ENCODE measurements at regions not wholly inside any gene's neighbourhood (a gene's known extent, or its start where the extent isn't known, plus 50 kb on each side); places are given as distances from the start of the nearest gene placed in this dataset.
"Not testable (repeated sequence)": the region's sequence is repeated elsewhere in the genome, so short reads cannot be mapped to it uniquely, and the experiment has no call there.

DNA sequence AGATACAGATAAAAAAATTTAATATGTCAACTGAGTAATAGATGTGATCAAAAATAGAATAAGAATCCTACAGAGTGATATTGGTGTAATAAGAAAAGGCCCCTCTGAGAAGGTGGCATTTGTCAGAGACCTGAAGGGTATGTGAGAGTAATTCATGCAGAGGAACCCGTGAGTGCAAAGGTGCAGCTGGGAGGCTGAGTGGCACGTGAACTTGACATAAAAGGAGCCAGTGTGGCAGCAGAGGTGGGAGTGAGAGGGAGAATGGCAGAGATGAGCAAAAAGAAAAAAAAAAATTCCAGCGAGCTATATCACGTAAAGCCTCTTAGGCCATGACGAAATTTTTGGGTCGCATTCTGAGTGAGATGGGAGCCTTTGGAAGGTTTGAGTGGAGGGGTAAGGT lies 588.9 kb downstream of the KCTD12 start:
- H3K9me3 ChIP-seq (ENCODE audit: control insufficient read depth in 2 of 2, low read length in 2 of 2), result no peaks in the 10 kb centered on the region
- H3K27ac ChIP-seq (ENCODE audit: low read depth in 2 of 2, low read length in 2 of 2), result no peak overlapping the region
- H3K4me1 ChIP-seq (ENCODE audit: control insufficient read depth in 2 of 2, insufficient read depth in 2 of 2, low read length in 2 of 2), result no peaks in the 10 kb centered on the region
- no peak overlapping the region for H3K9ac ChIP-seq (ENCODE audit: low read depth in 1 of 2, low read length in 2 of 2)
- H3K4me3 ChIP-seq (ENCODE audit: low read length in 2 of 2), result no peak overlapping the region
- H3K36me3 ChIP-seq (ENCODE audit: control insufficient read depth in 2 of 2, insufficient read depth in 2 of 2, low read length in 2 of 2), result no peaks in the 10 kb centered on the region
- no peaks in the 10 kb centered on the region for H3K27me3 ChIP-seq (ENCODE audit: control insufficient read depth in 2 of 2, insufficient read depth in 2 of 2, low read length in 2 of 2)

DNA sequence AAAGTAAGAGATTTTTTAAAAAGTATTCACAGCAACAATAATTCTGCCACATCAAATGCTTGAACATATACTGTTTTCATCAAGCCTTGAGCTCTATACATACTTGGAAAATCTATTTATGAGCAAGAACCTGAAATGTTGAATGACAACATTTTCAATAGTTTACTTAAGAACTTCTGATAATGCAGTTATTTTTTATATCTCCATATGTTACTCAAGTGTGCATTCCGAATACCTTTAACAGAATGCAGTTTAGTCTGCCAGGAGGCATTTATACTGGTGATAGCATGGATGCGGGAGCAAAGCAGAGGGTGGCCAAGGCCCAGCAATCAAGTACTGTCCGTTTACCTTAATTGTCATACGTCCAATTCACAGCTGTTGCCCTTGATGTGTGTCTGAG lies 589.5 kb downstream of the KCTD12 start:
- H3K4me1 ChIP-seq (ENCODE audit: control insufficient read depth in 2 of 2, insufficient read depth in 2 of 2, low read length in 2 of 2), result no peaks in the 10 kb centered on the region
- no peaks in the 10 kb centered on the region for H3K9me3 ChIP-seq (ENCODE audit: control insufficient read depth in 2 of 2, low read length in 2 of 2)
- H3K9ac ChIP-seq (ENCODE audit: low read depth in 1 of 2, low read length in 2 of 2), result no peak overlapping the region
- no peak overlapping the region for H3K27ac ChIP-seq (ENCODE audit: low read depth in 2 of 2, low read length in 2 of 2)
- H3K27me3 ChIP-seq (ENCODE audit: control insufficient read depth in 2 of 2, insufficient read depth in 2 of 2, low read length in 2 of 2), result no peaks in the 10 kb centered on the region
- no peak overlapping the region for H3K4me3 ChIP-seq (ENCODE audit: low read length in 2 of 2)
- no peaks in the 10 kb centered on the region for H3K36me3 ChIP-seq (ENCODE audit: control insufficient read depth in 2 of 2, insufficient read depth in 2 of 2, low read length in 2 of 2)

DNA sequence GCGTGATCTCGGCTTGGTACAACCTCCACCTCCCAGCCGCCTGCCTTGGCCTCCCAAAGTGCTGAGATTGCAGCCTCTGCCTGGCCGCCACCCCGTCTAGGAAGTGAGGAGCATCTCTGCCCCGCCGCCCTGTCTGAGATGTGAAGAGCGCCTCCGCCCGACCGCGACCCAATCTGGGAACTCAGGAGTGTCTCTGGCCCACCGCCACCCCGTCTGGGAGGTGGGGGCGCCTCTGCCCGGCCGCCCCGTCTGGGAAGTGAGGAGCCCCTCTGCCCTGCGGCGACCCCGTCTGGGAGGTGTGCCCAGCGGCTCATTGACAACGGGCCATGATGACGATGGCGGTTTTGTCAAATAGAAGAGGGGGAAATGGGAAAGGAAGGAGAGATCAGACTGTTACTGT lies 591.2 kb downstream of the KCTD12 start:
- not testable (repeated sequence) for H3K27me3 ChIP-seq (ENCODE audit: control insufficient read depth in 2 of 2, insufficient read depth in 2 of 2, low read length in 2 of 2); H3K4me3 ChIP-seq (ENCODE audit: low read length in 2 of 2); H3K27ac ChIP-seq (ENCODE audit: low read depth in 2 of 2, low read length in 2 of 2); H3K9me3 ChIP-seq (ENCODE audit: control insufficient read depth in 2 of 2, low read length in 2 of 2); H3K4me1 ChIP-seq (ENCODE audit: control insufficient read depth in 2 of 2, insufficient read depth in 2 of 2, low read length in 2 of 2); H3K36me3 ChIP-seq (ENCODE audit: control insufficient read depth in 2 of 2, insufficient read depth in 2 of 2, low read length in 2 of 2); H3K9ac ChIP-seq (ENCODE audit: low read depth in 1 of 2, low read length in 2 of 2)

DNA sequence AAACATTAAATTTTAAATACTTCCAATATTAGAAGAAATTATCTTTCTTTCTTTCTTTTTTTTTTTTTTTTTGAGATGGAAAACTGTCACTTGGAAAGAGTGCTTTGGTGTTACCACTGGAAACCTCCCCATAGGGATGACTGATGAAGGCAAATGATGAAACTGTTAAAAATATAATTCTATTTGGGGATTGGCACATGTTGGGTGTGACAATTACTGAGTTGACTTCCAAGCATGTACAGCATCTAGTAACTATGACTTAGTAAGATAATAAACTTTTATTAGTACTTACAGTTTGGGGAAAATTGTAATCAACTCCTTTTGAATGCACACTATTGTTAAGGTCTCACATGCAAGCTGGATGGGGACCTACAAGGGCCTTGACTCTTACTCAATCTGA lies 592.5 kb downstream of the KCTD12 start:
- H3K27ac ChIP-seq (ENCODE audit: low read depth in 2 of 2, low read length in 2 of 2), result no peak overlapping the region
- H3K9ac ChIP-seq (ENCODE audit: low read depth in 1 of 2, low read length in 2 of 2), result no peak overlapping the region
- no peaks in the 10 kb centered on the region for H3K9me3 ChIP-seq (ENCODE audit: control insufficient read depth in 2 of 2, low read length in 2 of 2)
- H3K4me3 ChIP-seq (ENCODE audit: low read length in 2 of 2), result no peak overlapping the region
- H3K27me3 ChIP-seq (ENCODE audit: control insufficient read depth in 2 of 2, insufficient read depth in 2 of 2, low read length in 2 of 2), result no peaks in the 10 kb centered on the region
- no peaks in the 10 kb centered on the region for H3K4me1 ChIP-seq (ENCODE audit: control insufficient read depth in 2 of 2, insufficient read depth in 2 of 2, low read length in 2 of 2)
- H3K36me3 ChIP-seq (ENCODE audit: control insufficient read depth in 2 of 2, insufficient read depth in 2 of 2, low read length in 2 of 2), result no peaks in the 10 kb centered on the region

DNA sequence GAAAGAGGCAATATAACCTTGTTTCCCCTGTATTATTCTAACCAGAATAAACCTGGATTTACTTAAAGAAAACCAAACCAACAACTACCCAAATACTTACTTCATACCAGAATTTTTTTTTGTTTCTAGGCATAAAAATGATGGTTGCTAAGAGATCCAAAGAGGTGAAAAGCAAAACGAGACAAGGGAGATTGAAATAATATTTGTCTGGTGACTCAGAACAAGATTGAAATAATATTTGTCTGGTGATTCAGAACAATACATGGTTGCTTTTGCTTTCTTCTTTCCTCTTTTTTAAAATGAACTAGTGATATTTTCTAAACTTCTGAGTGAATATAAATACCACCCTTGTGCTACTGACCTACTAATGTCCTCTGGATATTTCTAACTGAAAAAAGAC lies 592.9 kb downstream of the KCTD12 start:
- no peak overlapping the region for H3K4me3 ChIP-seq (ENCODE audit: low read length in 2 of 2)
- H3K27ac ChIP-seq (ENCODE audit: low read depth in 2 of 2, low read length in 2 of 2), result no peak overlapping the region
- H3K36me3 ChIP-seq (ENCODE audit: control insufficient read depth in 2 of 2, insufficient read depth in 2 of 2, low read length in 2 of 2), result no peaks in the 10 kb centered on the region
- H3K9me3 ChIP-seq (ENCODE audit: control insufficient read depth in 2 of 2, low read length in 2 of 2), result no peaks in the 10 kb centered on the region
- H3K27me3 ChIP-seq (ENCODE audit: control insufficient read depth in 2 of 2, insufficient read depth in 2 of 2, low read length in 2 of 2), result no peaks in the 10 kb centered on the region
- no peak overlapping the region for H3K9ac ChIP-seq (ENCODE audit: low read depth in 1 of 2, low read length in 2 of 2)
- no peaks in the 10 kb centered on the region for H3K4me1 ChIP-seq (ENCODE audit: control insufficient read depth in 2 of 2, insufficient read depth in 2 of 2, low read length in 2 of 2)

DNA sequence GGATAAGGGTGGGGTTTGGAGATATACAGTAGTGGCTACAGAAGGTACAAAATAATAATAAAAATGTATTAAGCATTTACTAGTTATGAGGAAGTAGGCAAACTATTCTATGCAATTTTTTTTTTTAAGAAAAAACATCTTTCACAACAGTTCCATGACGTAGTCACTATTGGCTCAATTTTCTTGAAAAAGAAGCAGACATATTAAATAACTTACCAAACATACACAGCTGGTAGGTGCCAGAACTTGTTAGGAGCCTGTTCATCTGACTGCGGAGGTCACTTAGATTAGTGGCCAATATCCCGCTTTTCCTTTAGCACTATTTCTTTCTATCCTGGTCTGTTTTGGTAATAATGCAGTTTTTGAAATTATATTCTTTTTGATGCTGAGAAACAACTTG lies 593.5 kb downstream of the KCTD12 start:
- no peaks in the 10 kb centered on the region for H3K4me1 ChIP-seq (ENCODE audit: control insufficient read depth in 2 of 2, insufficient read depth in 2 of 2, low read length in 2 of 2)
- H3K9me3 ChIP-seq (ENCODE audit: control insufficient read depth in 2 of 2, low read length in 2 of 2), result no peaks in the 10 kb centered on the region
- no peak overlapping the region for H3K9ac ChIP-seq (ENCODE audit: low read depth in 1 of 2, low read length in 2 of 2)
- no peak overlapping the region for H3K27ac ChIP-seq (ENCODE audit: low read depth in 2 of 2, low read length in 2 of 2)
- H3K36me3 ChIP-seq (ENCODE audit: control insufficient read depth in 2 of 2, insufficient read depth in 2 of 2, low read length in 2 of 2), result no peaks in the 10 kb centered on the region
- H3K4me3 ChIP-seq (ENCODE audit: low read length in 2 of 2), result no peak overlapping the region
- no peaks in the 10 kb centered on the region for H3K27me3 ChIP-seq (ENCODE audit: control insufficient read depth in 2 of 2, insufficient read depth in 2 of 2, low read length in 2 of 2)

DNA sequence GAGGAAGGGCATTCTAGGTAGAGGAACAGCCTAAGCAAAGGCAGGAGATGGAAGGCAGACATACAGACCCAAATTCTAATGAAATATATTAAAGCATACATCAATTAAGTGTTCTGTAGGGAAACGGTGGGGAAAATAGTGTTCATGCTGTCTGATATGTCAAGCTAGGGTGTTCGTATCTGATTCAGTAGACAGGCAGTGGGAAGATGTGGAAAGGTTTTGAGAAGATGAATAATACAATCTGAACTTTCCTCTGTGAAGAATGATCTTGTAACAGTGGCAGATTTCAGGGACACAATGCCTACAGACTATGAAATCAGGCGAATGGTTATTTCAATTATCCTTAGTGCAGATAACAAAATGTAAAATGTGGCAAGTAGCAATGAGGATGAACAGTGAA lies 594.2 kb downstream of the KCTD12 start:
- Histone ChIP-seq H3K9ac (ENCODE audit: low read depth in 1 of 2, low read length in 2 of 2) (no peak overlapping the region), H3K27ac (ENCODE audit: low read depth in 2 of 2, low read length in 2 of 2) (no peak overlapping the region), H3K4me3 (ENCODE audit: low read length in 2 of 2) (no peak overlapping the region), H3K9me3 (ENCODE audit: control insufficient read depth in 2 of 2, low read length in 2 of 2) (no peaks in the 10 kb centered on the region), H3K36me3 (ENCODE audit: control insufficient read depth in 2 of 2, insufficient read depth in 2 of 2, low read length in 2 of 2) (no peaks in the 10 kb centered on the region), H3K4me1 (ENCODE audit: control insufficient read depth in 2 of 2, insufficient read depth in 2 of 2, low read length in 2 of 2) (no peaks in the 10 kb centered on the region), H3K27me3 (ENCODE audit: control insufficient read depth in 2 of 2, insufficient read depth in 2 of 2, low read length in 2 of 2) (no peaks in the 10 kb centered on the region)

DNA sequence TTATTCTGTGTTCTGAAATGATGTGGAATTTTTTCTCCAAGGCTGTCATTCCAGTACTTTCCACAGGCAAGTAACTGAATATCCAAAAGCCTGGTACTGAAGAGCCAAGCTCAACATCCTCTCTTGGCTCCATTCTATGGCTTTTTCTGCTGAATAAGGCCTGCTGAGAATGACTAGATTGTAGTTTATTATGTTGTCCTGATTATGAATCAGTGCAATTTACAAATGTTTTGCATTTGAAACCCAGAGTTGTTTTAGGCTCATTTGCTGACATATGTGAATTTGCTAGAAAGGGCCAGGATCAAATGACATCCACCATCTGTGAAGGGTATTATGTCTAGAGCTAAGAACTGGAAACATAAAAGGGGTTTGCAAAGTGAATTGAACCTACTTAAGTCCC lies 596.6 kb downstream of the KCTD12 start:
- Histone ChIP-seq H3K4me3 (ENCODE audit: low read length in 2 of 2) (no peak overlapping the region), H3K9ac (ENCODE audit: low read depth in 1 of 2, low read length in 2 of 2) (no peak overlapping the region), H3K4me1 (ENCODE audit: control insufficient read depth in 2 of 2, insufficient read depth in 2 of 2, low read length in 2 of 2) (no peaks in the 10 kb centered on the region), H3K27me3 (ENCODE audit: control insufficient read depth in 2 of 2, insufficient read depth in 2 of 2, low read length in 2 of 2) (no peaks in the 10 kb centered on the region), H3K9me3 (ENCODE audit: control insufficient read depth in 2 of 2, low read length in 2 of 2) (no peaks in the 10 kb centered on the region), H3K36me3 (ENCODE audit: control insufficient read depth in 2 of 2, insufficient read depth in 2 of 2, low read length in 2 of 2) (no peaks in the 10 kb centered on the region), H3K27ac (ENCODE audit: low read depth in 2 of 2, low read length in 2 of 2) (no peak overlapping the region)

DNA sequence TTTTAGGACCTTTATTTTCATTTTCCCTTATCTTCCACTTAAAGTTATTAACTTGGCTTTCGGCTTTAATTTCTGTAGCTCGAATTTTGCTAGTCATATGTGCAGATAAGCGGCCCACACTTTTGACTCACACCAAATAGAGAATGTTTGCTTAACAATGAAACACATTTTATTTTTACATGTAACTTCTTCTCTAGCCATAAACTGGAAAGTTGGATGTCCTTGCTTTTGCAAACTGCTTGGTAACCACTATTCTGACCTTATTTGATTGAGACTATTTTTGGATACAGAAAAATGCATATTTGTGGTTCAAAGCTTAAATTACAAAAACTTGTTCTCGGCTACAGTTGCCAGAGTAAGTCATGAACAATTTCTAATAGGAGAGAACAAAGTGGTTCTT lies 600.0 kb downstream of the KCTD12 start:
- Histone ChIP-seq H3K9me3 (ENCODE audit: control insufficient read depth in 2 of 2, low read length in 2 of 2) (no peaks in the 10 kb centered on the region), H3K36me3 (ENCODE audit: control insufficient read depth in 2 of 2, insufficient read depth in 2 of 2, low read length in 2 of 2) (no peaks in the 10 kb centered on the region), H3K4me1 (ENCODE audit: control insufficient read depth in 2 of 2, insufficient read depth in 2 of 2, low read length in 2 of 2) (no peaks in the 10 kb centered on the region), H3K9ac (ENCODE audit: low read depth in 1 of 2, low read length in 2 of 2) (no peak overlapping the region), H3K27me3 (ENCODE audit: control insufficient read depth in 2 of 2, insufficient read depth in 2 of 2, low read length in 2 of 2) (no peaks in the 10 kb centered on the region), H3K27ac (ENCODE audit: low read depth in 2 of 2, low read length in 2 of 2) (no peak overlapping the region), H3K4me3 (ENCODE audit: low read length in 2 of 2) (no peak overlapping the region)

DNA sequence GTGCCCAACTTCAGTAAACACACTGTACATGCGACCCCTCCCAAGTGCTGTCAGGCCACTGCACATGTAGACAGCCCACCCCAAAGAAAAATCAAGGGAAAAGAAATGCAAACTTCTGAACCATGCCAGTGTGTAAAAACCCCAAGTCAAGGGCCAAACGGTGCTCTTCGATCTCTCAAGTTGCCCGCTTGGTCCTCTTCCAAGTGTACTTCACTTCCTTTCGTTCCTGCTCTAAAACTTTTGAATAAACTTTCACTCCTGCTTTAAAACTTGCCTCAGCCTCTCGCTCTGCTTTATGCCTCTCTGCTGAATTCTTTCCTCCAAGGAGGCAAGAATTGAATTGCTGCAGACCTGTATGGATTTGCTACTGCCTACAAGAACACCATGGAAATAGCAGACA lies 600.7 kb downstream of the KCTD12 start:
- H3K9ac ChIP-seq (ENCODE audit: low read depth in 1 of 2, low read length in 2 of 2), result no peak overlapping the region
- no peak overlapping the region for H3K4me3 ChIP-seq (ENCODE audit: low read length in 2 of 2)
- H3K9me3 ChIP-seq (ENCODE audit: control insufficient read depth in 2 of 2, low read length in 2 of 2), result no peaks in the 10 kb centered on the region
- no peaks in the 10 kb centered on the region for H3K4me1 ChIP-seq (ENCODE audit: control insufficient read depth in 2 of 2, insufficient read depth in 2 of 2, low read length in 2 of 2)
- no peaks in the 10 kb centered on the region for H3K27me3 ChIP-seq (ENCODE audit: control insufficient read depth in 2 of 2, insufficient read depth in 2 of 2, low read length in 2 of 2)
- H3K27ac ChIP-seq (ENCODE audit: low read depth in 2 of 2, low read length in 2 of 2), result no peak overlapping the region
- no peaks in the 10 kb centered on the region for H3K36me3 ChIP-seq (ENCODE audit: control insufficient read depth in 2 of 2, insufficient read depth in 2 of 2, low read length in 2 of 2)

DNA sequence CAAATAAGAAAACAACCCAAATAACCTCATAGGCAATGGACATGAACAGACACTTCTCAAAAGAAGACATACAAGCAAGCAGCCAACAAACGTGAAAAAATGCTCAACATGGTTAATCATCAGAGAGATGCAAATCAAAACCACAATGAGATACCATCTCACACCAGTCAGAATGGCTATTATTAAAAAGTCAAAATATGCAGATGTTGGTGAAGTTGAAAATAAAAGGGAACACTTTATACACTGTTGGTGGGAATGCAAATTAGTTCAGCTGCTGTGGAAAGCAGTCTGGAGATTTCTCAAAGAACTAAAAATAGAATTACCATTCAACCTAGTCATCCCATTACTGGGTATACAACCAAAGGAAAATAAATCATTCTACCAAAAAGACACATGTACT lies 606.4 kb downstream of the KCTD12 start:
- not testable (repeated sequence) for H3K4me3 ChIP-seq (ENCODE audit: low read length in 2 of 2); H3K9me3 ChIP-seq (ENCODE audit: control insufficient read depth in 2 of 2, low read length in 2 of 2); H3K27me3 ChIP-seq (ENCODE audit: control insufficient read depth in 2 of 2, insufficient read depth in 2 of 2, low read length in 2 of 2); H3K9ac ChIP-seq (ENCODE audit: low read depth in 1 of 2, low read length in 2 of 2); H3K4me1 ChIP-seq (ENCODE audit: control insufficient read depth in 2 of 2, insufficient read depth in 2 of 2, low read length in 2 of 2); H3K36me3 ChIP-seq (ENCODE audit: control insufficient read depth in 2 of 2, insufficient read depth in 2 of 2, low read length in 2 of 2); H3K27ac ChIP-seq (ENCODE audit: low read depth in 2 of 2, low read length in 2 of 2)
